GM03348 (cell line): ENCODE measurements at regions not wholly inside any gene's neighbourhood (a gene's known extent, or its start where the extent isn't known, plus 50 kb on each side); places are given as distances from the start of the nearest gene placed in this dataset.

Source experiments
- DNase-seq: peaks from one replicate; pipeline ENCODE4 v3.0.0; 2012; ENCODE audit warnings: low spot score

DNA sequence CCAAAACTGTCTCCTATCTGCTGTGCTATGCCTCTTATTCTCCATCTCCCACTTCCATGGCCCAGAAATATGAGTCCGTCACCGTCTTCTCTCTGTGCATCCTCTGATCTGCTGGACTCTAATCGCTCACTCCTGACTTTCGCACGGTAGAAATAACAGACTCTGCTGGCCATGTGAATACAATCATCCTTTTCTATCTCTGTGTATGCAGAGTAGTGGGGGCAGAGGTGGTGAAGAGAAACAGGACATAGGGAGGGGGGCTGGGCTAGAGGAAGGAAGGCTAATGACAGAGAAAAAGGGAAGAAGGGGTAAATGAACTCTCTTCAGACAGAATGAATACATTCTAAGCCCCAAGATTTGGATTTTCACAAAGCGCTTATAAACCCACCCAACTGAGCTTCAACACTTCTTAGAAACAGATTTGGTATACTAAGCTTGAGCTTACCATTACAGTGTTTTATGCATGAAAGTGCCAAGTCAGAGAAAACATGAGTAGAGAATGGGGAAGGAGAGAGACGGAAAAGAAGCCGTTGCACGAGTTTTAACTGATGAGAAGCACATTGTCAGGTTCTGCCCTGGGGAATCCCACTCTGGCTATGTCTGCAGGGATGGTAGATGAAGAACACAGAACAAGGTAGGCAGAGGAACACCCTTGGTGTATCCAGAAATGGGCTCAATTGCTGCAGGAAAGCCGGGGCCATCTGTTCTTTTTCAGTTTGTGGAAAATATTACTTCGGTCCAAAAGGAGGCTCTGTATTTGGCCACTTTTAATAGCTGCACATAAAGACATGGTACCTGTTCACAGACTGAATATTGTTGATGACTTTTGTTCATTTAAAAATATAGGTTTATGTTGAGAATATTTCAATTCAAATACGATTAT, 324.7 kb downstream of the ETS1 start:
- DNase-seq, result no peak

DNA sequence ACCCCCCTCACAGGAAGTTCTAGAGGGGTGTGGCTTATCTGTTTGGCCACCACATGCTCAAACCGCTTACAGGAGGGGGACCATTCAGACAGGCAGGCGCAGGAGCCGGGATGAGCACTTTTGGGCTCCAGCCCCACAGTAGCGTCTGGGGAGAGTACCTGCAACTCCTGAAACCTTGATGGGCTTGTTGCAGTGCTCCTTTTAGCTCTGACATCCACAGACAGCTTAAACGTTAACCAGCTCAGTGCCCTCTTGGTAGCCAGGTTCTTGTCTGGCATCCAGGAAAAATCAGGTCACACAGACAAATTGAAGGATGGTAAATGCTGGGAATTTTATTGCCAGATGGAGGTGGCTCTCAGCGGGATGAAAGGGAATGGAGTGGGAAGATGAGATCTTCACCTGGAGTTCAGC, 326.3 kb downstream of the ETS1 start:
- DNase-seq, result no peak

DNA sequence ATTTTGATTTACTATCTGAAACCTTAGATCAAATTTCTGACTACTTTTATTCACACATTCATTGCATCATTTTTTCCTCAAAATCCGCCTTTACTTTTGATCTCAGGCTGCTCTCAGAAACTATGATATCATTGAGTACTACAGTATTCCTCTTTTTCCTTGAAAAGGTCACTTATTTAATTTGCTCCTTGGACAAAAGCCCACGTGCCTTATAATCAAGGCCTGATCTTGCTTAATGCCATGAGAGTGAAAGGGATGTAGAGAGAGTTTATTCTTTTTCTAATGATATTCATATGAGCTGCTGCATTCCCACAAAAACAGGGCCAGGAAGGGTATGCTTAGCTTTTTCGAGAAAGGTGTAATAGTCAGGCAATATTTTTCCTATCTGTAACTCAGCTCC, 327.0 kb downstream of the ETS1 start:
- no peak for DNase-seq

DNA sequence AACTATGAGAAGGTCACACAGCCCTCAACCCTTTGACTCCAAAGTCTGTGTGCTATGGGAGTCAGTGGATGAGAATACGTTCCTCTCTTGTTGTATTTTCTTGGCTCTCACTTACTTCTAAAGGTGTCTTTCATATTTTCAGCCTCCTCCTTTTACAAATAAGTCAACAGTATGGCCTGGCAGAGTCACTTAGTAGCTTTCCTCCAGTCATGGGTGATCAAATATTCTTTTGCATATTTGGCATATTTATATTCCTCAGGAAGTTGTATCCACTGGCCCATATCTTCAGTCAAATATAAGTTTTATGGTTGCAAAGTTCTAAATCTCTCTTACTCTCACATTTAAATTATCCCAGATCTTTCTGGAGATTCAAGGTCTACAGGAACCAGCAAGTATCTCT, 327.5 kb downstream of the ETS1 start:
- no peak for DNase-seq

DNA sequence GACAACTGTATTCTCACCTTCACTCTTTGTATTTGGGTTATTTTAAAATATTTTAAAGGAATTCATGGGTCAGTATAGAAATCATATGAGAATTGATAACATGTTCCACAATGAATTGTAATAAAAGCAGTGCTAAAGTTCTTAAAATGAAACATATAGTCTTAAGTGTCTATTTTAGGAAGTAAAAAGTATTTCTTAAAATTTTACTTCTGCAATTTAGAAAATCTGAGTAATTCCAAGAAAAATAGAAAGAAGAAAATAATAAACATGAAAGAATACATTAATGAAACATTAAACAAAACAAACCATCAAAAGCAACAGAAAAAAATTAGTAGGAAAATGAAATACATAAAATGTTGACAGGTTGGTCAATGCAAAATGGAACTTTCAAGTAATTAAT, 332.4 kb downstream of the ETS1 start:
- no peak for DNase-seq

DNA sequence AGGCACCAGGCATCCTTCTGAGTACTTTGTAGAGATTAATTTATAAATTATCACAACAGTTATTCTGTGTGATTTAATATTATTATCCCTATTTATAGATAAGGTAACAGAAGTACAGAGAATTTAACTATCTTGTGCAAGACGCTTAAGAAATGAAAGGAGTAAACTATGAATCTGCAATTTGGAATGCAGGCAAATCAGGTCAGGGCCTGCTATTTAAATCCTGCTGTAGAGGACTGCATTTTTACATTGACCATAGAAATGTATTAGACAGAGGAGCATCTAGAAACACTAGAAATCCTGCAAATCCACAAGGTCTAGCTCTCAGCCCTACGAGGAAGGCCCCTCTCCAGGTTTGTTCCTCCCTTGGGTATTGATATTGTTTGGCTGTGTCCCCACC, 336.2 kb downstream of the ETS1 start:
- peak; percentile 48 for DNase-seq

DNA sequence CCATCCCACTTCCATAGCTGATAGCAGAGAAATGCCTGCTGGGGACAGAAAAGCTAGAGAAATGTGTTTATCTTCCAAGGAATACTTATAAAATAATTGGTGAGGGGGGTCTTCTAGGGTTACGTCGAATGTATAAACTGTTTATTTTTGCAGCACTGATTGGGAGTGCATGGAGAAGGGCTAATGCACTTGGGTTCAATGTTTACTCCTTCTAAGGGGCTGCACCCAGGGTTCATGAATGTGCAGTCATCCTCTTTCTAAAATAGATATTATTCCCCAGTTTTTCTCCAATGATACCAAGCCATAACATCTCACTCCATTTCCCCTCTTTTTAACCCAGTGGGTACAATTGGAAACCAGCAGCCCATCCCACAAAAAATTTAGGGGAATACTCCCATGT, 336.9 kb downstream of the ETS1 start:
- no peak for DNase-seq

DNA sequence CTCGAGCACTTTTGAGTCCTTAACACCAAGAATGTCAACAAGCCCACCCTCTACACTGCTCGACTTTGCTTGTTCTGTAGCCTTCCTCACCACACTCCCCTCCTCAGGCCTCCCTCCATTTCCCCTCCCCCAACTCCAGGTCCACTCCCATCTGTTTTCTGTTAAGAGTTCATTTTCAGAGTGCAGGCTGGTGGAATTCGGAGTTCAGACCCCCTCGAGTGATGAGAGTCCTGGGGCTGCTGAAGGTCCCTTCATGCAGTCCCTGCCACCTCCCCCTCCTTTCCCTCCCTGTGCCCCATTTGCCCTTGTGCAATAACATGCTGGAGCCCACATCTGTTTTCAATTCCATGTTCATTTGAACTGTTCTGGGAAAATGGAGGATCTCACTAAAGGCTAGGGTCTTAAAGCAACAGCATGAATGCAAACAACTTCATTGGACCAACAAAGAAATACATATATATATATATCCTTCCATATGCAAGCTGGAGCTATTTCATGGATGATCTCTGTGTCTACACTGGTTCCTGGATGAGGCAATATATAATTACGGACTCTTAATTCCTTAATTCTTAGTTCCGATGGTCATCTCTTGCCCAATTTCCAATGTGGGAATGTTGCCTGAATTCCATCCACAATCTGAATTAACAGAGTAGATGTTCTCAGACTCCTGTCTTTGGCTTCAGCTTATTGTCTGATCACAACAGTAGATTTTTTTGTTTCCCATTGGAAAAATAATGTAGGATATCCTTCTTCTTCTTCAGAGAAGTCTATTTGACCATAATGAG, 340.4 kb downstream of the ETS1 start:
- peak; percentile 34 for DNase-seq

DNA sequence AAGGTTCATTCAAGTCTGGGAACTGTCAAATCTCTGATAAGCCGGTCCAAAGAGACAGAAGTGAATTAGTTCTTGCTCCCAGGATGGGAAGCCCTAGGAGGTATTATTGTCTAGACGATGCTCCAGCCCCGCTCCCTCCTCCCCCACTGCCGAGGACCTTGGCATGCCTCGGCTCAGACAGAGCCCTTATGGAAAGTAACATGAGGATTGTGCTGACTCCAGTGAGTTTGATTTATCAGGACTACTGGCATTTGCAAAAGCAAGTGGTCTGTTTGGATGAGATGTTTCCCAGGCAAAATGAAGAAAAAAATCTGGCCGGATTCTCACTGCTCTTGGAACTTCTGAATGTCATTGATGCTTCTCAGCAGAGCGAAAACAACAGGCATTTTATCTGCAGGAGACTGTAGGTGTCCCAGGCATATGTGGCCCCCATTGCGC, 341.0 kb downstream of the ETS1 start:
- peak; percentile 39 for DNase-seq

DNA sequence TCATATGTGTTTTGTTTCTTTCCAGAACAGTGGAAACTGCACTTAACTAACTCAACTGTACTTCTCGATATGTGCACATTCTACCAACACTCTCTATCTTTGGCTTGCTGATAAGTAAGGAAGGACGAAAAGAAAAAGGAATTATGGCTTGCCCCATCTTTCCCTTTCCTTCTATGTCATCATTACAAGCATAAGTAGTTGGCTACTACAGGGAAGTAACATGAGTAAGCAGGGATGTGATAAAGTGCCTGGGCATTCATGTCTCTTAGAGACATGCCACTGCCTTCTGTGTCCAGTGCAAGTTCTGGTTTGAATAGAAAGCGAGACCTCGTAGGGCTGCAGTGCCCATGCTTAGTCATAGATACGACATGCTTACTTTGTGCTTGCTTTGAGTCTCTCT, 342.5 kb downstream of the ETS1 start:
- DNase-seq, result no peak

DNA sequence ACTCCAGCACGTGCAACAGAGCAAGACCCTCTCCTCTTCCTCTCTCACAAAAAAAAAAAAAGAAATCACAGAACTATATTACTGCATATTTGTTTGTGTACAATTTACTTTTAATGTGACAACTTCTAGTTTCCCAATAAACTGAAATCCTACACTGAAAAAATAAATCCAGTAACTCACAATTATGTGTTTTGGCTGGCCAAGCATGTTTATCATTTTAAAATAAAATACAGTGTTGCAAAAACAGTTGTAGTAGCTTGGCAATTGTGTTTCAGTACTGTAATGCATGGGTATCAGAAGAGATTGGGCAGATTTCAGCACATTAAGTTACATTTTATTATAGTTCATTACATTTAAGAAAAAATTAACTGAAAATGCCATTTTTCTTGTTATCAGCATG, 344.9 kb downstream of the ETS1 start:
- no peak for DNase-seq

DNA sequence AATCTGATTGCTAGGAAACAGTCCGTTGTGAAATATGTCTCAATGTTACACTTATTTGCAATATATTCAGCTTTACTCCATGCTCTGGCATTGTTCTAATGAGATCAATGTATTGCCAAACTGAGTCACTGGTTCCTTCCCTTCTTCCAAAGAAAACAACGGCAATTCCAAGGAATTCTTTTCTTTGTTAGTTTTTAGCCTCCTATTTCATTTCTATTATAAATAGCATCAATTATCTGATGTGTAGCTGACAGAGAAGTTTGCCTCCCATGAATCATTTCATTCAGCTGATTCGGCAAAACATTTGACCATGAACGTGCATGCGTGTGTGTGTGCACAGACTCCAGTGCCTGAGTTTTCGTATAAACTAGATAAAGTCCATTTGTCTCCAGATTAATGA, 346.8 kb downstream of the ETS1 start:
- DNase-seq, result peak; percentile 47

DNA sequence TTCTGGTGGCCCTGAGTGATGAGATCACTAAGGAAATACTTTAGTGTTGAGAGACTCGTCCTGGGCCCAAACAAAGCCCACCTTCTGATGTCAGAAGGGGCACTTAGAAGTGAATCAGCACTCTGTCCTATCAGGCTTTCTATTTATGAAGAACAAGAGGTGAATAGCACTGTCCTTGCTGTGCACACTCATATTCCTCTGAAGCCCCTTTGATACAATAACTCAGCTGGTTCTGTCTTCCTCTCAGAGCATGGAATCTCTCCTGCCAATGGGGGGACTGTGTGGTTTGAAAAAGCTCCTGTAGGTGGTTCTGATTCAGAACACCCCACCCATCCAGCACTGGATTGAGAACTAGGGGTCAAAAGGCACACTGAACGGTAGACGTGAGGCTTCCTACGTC, 348.1 kb downstream of the ETS1 start:
- DNase-seq, result no peak

DNA sequence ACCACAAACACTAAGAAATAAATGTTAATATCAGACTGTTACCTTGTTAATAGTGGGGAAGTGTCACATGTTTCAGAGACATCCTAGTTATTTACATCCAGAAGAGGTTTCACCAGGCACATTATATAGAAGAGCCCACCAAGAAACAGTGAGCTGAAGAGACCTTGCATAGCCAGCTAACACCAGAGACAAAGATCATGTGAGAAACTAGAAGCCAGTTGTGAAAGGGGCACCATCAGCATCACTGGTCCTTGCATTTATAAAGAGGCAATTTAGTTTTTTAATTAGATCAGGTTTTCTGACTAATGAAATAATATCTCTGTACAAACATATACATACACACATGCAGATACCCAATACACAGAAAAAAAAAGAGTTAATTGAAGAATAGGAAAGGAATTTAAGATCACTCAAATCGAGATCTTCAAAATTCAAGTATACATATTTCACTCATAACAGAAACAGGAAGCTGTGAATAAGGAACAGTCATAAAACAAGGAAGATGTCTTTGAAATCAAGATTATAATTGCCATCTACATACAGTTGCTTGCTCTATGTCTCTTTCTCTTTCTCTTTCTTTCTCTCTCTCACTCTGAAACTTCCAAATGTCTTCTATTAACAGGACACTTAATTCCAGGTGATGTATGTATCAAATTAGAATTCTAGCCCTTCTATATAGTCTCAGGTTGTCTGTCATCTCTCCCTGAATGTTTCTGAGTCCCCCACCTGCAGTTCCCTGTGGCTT, 348.7 kb downstream of the ETS1 start:
- DNase-seq, result no peak

DNA sequence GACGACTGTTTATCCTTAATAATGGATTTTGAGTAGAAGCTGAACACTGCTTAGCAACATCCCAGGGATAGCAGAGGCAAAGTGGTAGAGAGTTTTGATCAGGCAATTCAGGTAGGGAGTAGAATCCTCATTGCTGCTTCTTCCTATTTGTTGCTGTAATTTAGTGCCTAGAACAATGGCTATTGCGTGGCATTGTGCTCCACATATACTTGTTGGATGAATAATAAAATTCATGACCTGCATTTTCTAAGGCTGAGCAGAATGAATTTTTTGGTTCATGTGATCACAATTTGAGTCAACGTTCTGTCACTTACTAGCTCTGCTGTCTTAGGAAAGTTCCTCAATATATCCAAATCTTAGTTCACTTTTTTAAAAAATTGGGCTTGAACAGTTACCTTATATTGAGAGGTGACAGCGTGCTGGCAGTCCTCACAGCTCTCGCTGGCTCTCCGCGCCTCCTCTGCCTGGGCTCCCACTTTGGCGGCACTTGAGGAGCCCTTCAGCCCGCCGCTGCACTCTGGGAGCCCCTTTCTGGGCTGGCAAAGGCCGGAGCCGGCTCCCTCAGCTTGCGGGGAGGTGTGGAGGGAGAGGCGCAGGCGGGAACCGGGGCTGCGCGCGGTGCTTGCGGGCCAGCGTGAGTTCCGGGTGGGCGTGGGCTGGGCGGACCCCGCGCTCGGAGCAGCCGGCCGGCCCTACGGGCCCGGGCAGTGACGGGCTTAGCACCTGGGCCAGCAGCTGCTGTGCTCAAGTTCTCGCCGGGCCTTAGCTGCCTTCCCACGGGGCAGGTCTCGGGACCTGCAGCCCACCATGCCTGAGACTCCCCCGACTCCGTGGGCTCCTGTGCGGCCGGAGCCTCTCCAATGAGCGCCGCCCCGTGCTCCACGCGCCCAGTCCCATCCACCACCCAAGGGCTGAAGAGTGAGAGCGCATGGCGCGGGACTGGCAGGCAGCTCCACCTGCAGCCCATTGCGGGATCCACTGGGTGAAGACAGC, 350.6 kb downstream of the ETS1 start:
- DNase-seq, result no peak

DNA sequence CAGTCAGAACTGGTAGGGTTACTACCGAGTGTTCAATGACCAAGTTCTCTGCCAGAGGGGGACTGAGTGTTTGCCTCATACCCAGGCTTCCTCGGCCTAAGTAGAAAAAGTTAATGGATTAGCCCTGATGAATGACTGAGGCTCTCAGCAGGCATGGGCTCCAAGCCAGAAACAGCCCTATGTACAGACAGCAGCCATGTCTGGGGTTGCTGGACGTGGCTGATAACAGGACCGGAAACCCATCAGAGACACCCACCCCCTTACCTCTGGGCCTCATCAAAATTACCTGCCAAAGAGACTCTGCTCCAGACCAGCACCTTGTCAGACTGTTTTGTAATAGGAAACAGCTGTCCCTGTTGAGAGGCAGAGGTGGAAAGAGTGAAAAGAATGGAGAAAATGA, 351.4 kb downstream of the ETS1 start:
- no peak for DNase-seq

DNA sequence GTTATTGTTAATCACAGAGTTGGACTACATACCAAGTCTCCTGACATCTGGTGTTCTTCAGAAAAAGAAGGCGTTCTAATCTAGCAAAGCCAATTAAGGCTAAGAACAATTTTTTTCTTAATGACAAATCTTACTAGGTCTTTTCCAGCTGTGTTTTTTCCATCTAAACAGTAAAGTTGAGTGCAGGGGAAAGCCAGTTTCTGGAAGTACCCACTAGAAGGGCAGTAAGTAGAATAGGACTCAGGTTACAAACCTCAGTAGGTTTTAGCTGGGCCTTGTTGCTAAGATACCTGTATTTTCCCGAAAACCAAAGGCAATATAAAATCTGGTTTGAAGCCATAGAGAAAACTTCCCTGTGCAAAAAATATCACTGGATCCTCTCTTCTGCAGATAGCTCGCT, 351.9 kb downstream of the ETS1 start:
- DNase-seq, result no peak

DNA sequence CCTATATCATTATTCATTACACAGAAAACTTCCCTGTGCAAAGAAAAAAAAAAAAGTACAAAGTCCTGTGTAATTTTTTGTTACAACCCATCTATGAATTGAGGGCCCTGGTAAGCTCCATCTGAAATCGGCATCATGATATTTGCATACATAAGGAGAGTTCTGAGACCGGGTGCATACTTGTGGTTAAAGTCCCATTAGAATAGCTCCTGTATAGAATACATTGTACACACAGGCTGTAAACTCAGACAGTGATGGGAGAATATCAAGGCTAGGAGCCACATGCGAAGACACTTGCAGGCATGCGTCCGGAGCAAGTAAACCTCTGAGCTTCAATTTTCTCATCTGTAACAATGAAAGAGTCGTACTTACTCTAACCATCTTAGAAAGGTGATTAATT, 353.2 kb downstream of the ETS1 start:
- no peak for DNase-seq

DNA sequence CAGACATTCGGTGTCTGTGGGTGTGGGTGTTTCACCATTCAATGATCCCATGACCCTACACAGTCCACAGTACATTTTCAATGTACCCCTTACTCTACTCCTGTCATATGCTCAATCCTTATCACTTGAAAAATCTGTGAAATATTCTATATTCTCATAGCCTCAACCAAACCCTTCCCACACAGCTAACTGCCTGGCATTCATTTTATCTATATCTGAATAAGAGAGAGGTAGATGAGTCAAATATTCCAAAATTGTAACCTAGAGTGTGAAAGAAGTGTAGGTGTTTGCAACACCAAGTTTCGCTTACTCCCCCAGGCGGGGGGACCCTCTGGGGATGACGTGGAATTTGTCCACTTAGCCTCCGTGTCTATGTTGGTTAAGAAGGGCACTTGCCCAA, 354.8 kb downstream of the ETS1 start:
- DNase-seq, result no peak

DNA sequence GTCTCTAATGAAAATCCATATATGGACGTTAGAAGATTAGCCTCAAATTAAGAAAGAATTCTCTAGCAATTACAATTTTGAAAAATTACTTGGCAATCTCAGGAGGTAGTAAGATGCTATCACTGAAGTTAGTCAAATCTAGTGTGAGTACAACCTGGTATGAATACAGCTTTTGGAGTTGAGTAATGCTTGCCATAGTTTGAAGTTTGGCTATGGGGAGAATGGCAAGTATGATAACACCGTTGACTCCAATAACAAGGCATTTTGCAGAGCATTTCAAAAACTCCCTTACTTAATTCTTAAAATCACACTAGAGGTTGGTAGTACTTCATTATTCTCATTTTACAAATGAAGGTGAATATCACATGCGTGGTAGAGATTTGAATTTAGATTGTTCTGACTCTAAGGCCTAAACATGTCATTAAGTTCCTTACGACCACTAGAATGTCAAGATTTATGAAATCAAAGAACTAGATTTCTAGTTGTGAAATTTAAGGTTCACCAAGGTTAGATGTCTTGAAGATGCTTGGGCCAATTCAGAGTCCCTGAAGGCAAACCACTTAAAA, 355.4 kb downstream of the ETS1 start:
- DNase-seq, result no peak

DNA sequence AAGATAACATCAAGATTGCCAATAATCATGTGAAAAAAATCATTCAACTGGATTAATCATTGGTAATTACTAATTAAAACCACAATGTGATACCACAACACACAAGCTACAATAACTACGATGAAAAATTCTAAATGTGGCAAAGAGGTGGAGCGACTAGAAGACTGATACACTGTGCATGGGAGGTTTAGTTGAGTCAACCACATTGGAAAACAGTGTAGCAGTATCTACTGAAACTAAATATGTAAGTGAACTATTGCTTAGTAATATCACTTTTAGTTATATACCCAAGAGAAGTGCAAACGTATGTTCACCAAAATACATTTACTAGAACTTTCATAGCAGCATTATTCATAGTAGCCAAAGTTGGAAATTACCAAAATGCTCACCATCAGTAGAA, 359.9 kb downstream of the ETS1 start:
- no peak for DNase-seq
